Hepatocyte (in vitro differentiated cells): ENCODE measurements at regions not wholly inside any gene's neighbourhood (a gene's known extent, or its start where the extent isn't known, plus 50 kb on each side); places are given as distances from the start of the nearest gene placed in this dataset.

Experiments
- CTCF ChIP-seq: fragments of 200-600 bp; sonication (generic); IDR thresholded peaks from 2 replicates; pipeline ENCODE4 v1.5.1; 2016; ENCODE audit warnings: antibody characterized with exemption, mild to moderate bottlenecking; ENCODE audit not compliant: poor library complexity
- EZH2 ChIP-seq: fragments of 200-600 bp; sonication (generic); IDR thresholded peaks from 2 replicates; pipeline ENCODE4 v1.6.1; 2016; ENCODE audit warnings: antibody characterized with exemption, mild to moderate bottlenecking, borderline replicate concordance
- EZH2phosphoT487 ChIP-seq: fragments of 200-600 bp; sonication (generic); IDR thresholded peaks from one replicate; pipeline ENCODE4 v1.6.1; 2018; ENCODE audit warnings: antibody characterized with exemption, mild to moderate bottlenecking, low read depth, moderate library complexity; ENCODE audit not compliant: unreplicated experiment, severe bottlenecking

GRCh38 chr2:175750195-175750594, 251.9 kb downstream of the LNPK start:
- TF ChIP-seq EZH2, result no peak
- TF ChIP-seq EZH2phosphoT487, result no peak
- no peak for TF ChIP-seq CTCF
